Ovary (tissue), 3 donors: ENCODE measurements at regions not wholly inside any gene's neighbourhood (a gene's known extent, or its start where the extent isn't known, plus 50 kb on each side); places are given as distances from the start of the nearest gene placed in this dataset.

Source experiments
- CTCF ChIP-seq, 3 donors: fragments of 450-650 bp in 2 of 3; fragments of 200-600 bp in 1 of 3; IDR thresholded peaks; one replicate each; pipeline versions ENCODE4 v1.5.1 to v1.8.0; 2016 to 2022; ENCODE audit warnings: antibody characterized with exemption in 3 of 3, mild to moderate bottlenecking in 1 of 3
- POLR2A ChIP-seq: fragments of 450-650 bp; IDR thresholded peaks from one replicate; pipeline ENCODE4 v1.6.1; 2017; ENCODE audit warnings: antibody characterized with exemption, mild to moderate bottlenecking, moderate library complexity
- donor health status: DM: no; HTN: no; CAD: no.

GRCh38 chr2:161039071-161039470, 121.2 kb upstream of the TANK start:
- TF ChIP-seq POLR2A: no peak
- TF ChIP-seq CTCF (IDR thresholded peaks at IDR 0.05): no peak
